ENCODE measurements at regions not wholly inside any gene's neighbourhood (a gene's known extent, or its start where the extent isn't known, plus 50 kb on each side); places are given as distances from the start of the nearest gene placed in this dataset.

DNA sequence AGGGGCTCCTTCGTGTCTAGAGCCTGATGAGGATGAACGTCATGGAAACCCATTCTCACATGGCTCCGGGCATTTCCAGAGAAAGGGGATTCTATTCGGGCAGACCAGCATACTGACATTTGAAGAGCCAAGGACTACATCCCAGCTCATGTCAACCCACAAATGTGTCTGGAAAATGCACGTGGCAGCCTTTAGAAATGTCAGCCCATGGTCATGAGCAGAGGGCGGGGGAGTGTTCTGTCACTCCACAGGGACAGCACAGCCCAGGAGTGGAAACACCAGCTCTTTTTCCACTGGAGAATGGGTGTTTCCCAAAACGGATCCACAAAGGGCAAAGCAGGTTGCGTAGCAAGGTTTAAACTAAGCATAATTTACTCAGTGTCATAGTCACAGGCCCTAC is 207.0 kb downstream of the BCOR start:
- peaks cover 3% of the 10 kb centered on the region; the same call in 1 of the 2 replicates for H3K4me1 ChIP-seq (ENCODE audit: control insufficient read depth, insufficient read depth, low read length)
- no peak overlapping the region for H4K91ac ChIP-seq (ENCODE audit: insufficient read depth, low read depth, low read length)
- ChIA-PET CTCF (interaction anchor here (0.6 kb wide), 1 partner anchor 1038 kb away, joined by 4 read pairs; no protein-coding TSS in a partner anchor), POLR2A (ENCODE audit: unreplicated experiment) (no interaction called here)
- H3K18ac ChIP-seq (ENCODE audit: low read depth, low read length), result no peak overlapping the region
- H3K23ac ChIP-seq (ENCODE audit: low read depth, low read length), result no peak overlapping the region
- no peaks in the 10 kb centered on the region for H4K20me1 ChIP-seq (ENCODE audit: insufficient read depth, low read length)
- H2BK120ac ChIP-seq (ENCODE audit: low read depth, low read length), result no peak overlapping the region
- DNase-seq (no peak), ATAC-seq (ENCODE audit: low read depth) (no peak)
- no peak overlapping the region for H2AK5ac ChIP-seq (ENCODE audit: low read depth, low read length)
- no peak overlapping the region for H2BK20ac ChIP-seq (ENCODE audit: low read depth, low read length)
- H3K56ac ChIP-seq (ENCODE audit: extremely low read depth, insufficient read depth, low read length), result no peak overlapping the region
- no peak overlapping the region for H2AFZ ChIP-seq (replicated peaks; ENCODE audit: low read length, poor library complexity)
- no TSS peak for BruUV-seq (replicated peaks)
- intact Hi-C loops (cut with micrococcal nuclease), result no loop called here
- no peaks in the 10 kb centered on the region for H3K79me1 ChIP-seq (ENCODE audit: low read depth in 1 of 2, low read length in 2 of 2)
- H3K9ac ChIP-seq (ENCODE audit: low read depth, low read length), result no peak overlapping the region
- peaks cover 32% of the 10 kb centered on the region for H3K27me3 ChIP-seq (ENCODE audit: control insufficient read depth, insufficient read depth, low read length)
- H3K14ac ChIP-seq (replicated peaks; ENCODE audit: low read depth, low read length), result no peak overlapping the region
- no peak for TF ChIP-seq POLR2A (IDR thresholded peaks at IDR 0.05; ENCODE audit: low read depth, low read length)
- TF ChIP-seq CEBPB (IDR thresholded peaks at IDR 0.05; ENCODE audit: low read depth, low read length), result no peak
- TF ChIP-seq NFE2L2 (IDR thresholded peaks at IDR 0.05; ENCODE audit: low read depth, low read length), result no peak
- no peak for TF ChIP-seq MAFK (IDR thresholded peaks at IDR 0.05; ENCODE audit: low read depth, low read length)
- TF ChIP-seq CHD1 (IDR thresholded peaks at IDR 0.05; ENCODE audit: low read depth, low read length), result no peak
- no peak for TF ChIP-seq RCOR1 (IDR thresholded peaks at IDR 0.05; ENCODE audit: insufficient replicate concordance, low read length)
- no peak for TF ChIP-seq BHLHE40 (IDR thresholded peaks at IDR 0.05; ENCODE audit: low read depth, low read length)
- no peak for TF ChIP-seq SMC3 (IDR thresholded peaks at IDR 0.05; ENCODE audit: low read depth, low read length)
- no peak for TF ChIP-seq CTCF (conservative IDR thresholded peaks at IDR 0.05; ENCODE audit: low read depth, low read length)
- TF ChIP-seq ELK1 (IDR thresholded peaks at IDR 0.05; ENCODE audit: borderline replicate concordance, low read depth, low read length), result no peak
- TF ChIP-seq MXI1 (IDR thresholded peaks at IDR 0.05; ENCODE audit: borderline replicate concordance, low read depth, low read length), result no peak
- TF ChIP-seq FOS (IDR thresholded peaks at IDR 0.05; ENCODE audit: low read depth, low read length), result no peak
- no peak for TF ChIP-seq MAZ (IDR thresholded peaks at IDR 0.05; ENCODE audit: borderline replicate concordance, low read depth, low read length)
- TF ChIP-seq RFX5 (IDR thresholded peaks at IDR 0.05; ENCODE audit: low read depth, low read length), result no peak
- 0 out of 2 replicates have a peak, but pooled peaks cover 2% of the 10 kb centered on the region for H3K9me3 ChIP-seq (ENCODE audit: control insufficient read depth, insufficient read depth, low read length)
- no peak overlapping the region for H3K27ac ChIP-seq (ENCODE audit: insufficient read depth, low read length)
- dilution Hi-C loops (cut with HindIII; ENCODE audit: low sequenced_read_pairs, unreplicated experiment), result no loop called here
- H2AK9ac ChIP-seq (replicated peaks; ENCODE audit: low read depth, low read length, poor library complexity), result no peak overlapping the region
- H4K5ac ChIP-seq (ENCODE audit: low read depth, low read length), result no peak overlapping the region
- H2BK15ac ChIP-seq (ENCODE audit: low read depth, low read length), result no peak overlapping the region
- no peak overlapping the region for H3K4me2 ChIP-seq (ENCODE audit: low read depth, low read length)
- WGBS, 2 experiments (ENCODE audit: extremely low coverage in 2 of 2, insufficient read length in 1 of 2), result 56% methylated on average over 3 of the region's 8 CpGs; no CpG with 5 or more reads in 1 of the 2 experiments
- H4K8ac ChIP-seq (ENCODE audit: low read depth in 2 of 2, low read length in 2 of 2), result no peak overlapping the region
- H3K4ac ChIP-seq (ENCODE audit: low read depth, low read length), result no peak overlapping the region
- no peak overlapping the region for H3K4me3 ChIP-seq (ENCODE audit: insufficient read depth, low read depth, low read length)
- no peaks in the 10 kb centered on the region for H3K36me3 ChIP-seq (ENCODE audit: control insufficient read depth, insufficient read depth, low read length)
- in situ Hi-C loops (cut with MboI; ENCODE audit: low sequenced_read_pairs), result no loop called here
- no peak overlapping the region for H2BK5ac ChIP-seq (ENCODE audit: low read depth, low read length, poor library complexity, severe bottlenecking)
- 0 out of 2 replicates have a peak, but pooled peaks cover 4% of the 10 kb centered on the region for H3K9me1 ChIP-seq (ENCODE audit: insufficient read depth, low read length)

Measured in IMR-90 (cell line).